ENCODE measurements at regions not wholly inside any gene's neighbourhood (a gene's known extent, or its start where the extent isn't known, plus 50 kb on each side); places are given as distances from the start of the nearest gene placed in this dataset.

GRCh38 chr19:31991984-31992655 lies 353.3 kb upstream of the ZNF507 start:
- no peak overlapping the region for H3K4me2 ChIP-seq (ENCODE audit: low read depth, low read length)
- FAIRE-seq: no peak
- no TSS peak for BruUV-seq (replicated peaks)
- H3K79me2 ChIP-seq (ENCODE audit: insufficient read depth, low read length): no peaks in the 10 kb centered on the region
- H3K4me1 ChIP-seq (ENCODE audit: insufficient read depth, low read length): no peaks in the 10 kb centered on the region
- H3K9me3 ChIP-seq (ENCODE audit: low read length): peaks cover 84% of the 10 kb centered on the region
- TF ChIP-seq RFX1 (IDR thresholded peaks at IDR 0.05) (no peak), GABPA (IDR thresholded peaks at IDR 0.05; ENCODE audit: low read depth, low read length) (no peak), GABPA (CRISPR knock-in tag; IDR thresholded peaks at IDR 0.05; ENCODE audit: low read depth) (no peak), ZNF441 (CRISPR knock-in tag; IDR thresholded peaks at IDR 0.05; ENCODE audit: borderline replicate concordance) (no peak), ZNF557 (CRISPR knock-in tag; IDR thresholded peaks at IDR 0.05) (no peak), FLYWCH1 (CRISPR knock-in tag; IDR thresholded peaks at IDR 0.05) (no peak), ZNF674 (CRISPR knock-in tag; IDR thresholded peaks at IDR 0.05; ENCODE audit: low read depth) (no peak), ZBTB10 (CRISPR knock-in tag; IDR thresholded peaks at IDR 0.05; ENCODE audit: borderline replicate concordance) (no peak), ZFP36L1 (CRISPR knock-in tag; IDR thresholded peaks at IDR 0.05) (no peak), PAXIP1 (CRISPR knock-in tag; conservative IDR thresholded peaks at IDR 0.05) (no peak), ZBTB44 (CRISPR knock-in tag; IDR thresholded peaks at IDR 0.05) (no peak), ZBTB7B (CRISPR knock-in tag; IDR thresholded peaks at IDR 0.05) (no peak), KLF9 (CRISPR knock-in tag; IDR thresholded peaks at IDR 0.05; ENCODE audit: low read depth) (no peak)
- TF ChIP-seq, protein P1, sequence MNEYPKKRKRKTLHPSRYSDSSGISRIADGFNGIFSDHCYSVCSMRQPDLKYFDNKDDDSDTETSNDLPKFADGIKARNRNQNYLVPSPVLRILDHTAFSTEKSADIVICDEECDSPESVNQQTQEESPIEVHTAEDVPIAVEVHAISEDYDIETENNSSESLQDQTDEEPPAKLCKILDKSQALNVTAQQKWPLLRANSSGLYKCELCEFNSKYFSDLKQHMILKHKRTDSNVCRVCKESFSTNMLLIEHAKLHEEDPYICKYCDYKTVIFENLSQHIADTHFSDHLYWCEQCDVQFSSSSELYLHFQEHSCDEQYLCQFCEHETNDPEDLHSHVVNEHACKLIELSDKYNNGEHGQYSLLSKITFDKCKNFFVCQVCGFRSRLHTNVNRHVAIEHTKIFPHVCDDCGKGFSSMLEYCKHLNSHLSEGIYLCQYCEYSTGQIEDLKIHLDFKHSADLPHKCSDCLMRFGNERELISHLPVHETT (CRISPR knock-in tag; conservative IDR thresholded peaks at IDR 0.05): no peak
- ChIA-PET CTCF (ENCODE audit: low intra/inter-chr PET ratio, low total read pairs) (no interaction called here), POLR2A (no interaction called here)
- intact Hi-C loops (cut with micrococcal nuclease; ENCODE audit: unreplicated experiment) (no loop called here), in situ Hi-C loops (cut with HindIII; ENCODE audit: extremely low pct_ligation_motif_present, low pct_unique_long_range_greater_than_20kb) (no loop called here)
- no peaks in the 10 kb centered on the region for H3K36me3 ChIP-seq (replicated peaks in 1 of 2; ENCODE audit: control insufficient read depth in 1 of 2, insufficient read depth in 2 of 2, low read length in 2 of 2)
- no peak overlapping the region for H3K9ac ChIP-seq (ENCODE audit: insufficient read depth, low read depth, low read length)
- no peak for ATAC-seq
- 32% methylated on average over 13 of the region's 16 CpGs for WGBS (ENCODE audit: low lambda C conversion rate)
- no peak overlapping the region for H2AFZ ChIP-seq (ENCODE audit: low read length)
- DNase-seq (ENCODE audit: low spot score): no peak
- H3K27ac ChIP-seq (ENCODE audit: extremely low read length, insufficient read depth, low read length): no peak overlapping the region
- no peaks in the 10 kb centered on the region for H4K20me1 ChIP-seq (ENCODE audit: insufficient read depth, low read length)
- no peak overlapping the region for H3K4me3 ChIP-seq (replicated peaks in 1 of 3; ENCODE audit: insufficient read depth in 1 of 3, low read depth in 2 of 3, low read length in 3 of 3)
- no peaks in the 10 kb centered on the region for H3K27me3 ChIP-seq (ENCODE audit: control insufficient read depth in 1 of 2, insufficient read depth in 2 of 2, low read length in 2 of 2)

All from HepG2 (cell line).